ENCODE measurements at regions not wholly inside any gene's neighbourhood (a gene's known extent, or its start where the extent isn't known, plus 50 kb on each side); places are given as distances from the start of the nearest gene placed in this dataset.

DNA sequence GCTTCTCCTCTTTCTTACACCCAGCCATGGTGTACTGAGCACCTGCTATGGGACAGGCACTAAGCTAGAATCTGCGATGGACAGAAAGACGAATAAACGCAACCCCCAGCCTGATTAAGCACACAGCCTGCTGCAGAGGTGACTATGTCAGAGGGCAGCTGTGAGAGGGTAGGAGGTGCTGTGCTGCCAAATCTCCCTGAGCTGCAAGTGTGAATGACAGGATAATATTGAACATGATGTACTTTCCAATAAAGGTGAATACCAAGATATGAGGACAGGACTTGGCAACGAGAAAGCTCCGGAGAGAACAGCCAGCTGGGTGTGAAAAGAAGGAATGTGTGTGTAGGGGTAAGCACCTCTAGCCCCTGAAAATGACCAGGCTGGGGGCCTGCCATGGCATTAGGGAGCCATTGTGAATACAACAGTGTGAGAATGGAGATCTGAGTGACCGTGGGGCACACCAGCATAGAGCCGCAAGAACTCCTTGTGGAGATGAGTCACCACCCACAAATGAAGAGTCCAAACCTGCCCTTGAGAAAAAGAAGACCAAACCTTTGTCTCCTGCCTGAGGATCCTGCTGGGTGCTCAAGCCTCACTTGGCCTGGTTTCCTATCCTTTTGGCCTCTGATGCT, 83.0 kb upstream of the ATF3 start:
- DNase-seq (ENCODE audit: low read depth in 1 of 2, low spot score in 1 of 2), result no peak

DNA sequence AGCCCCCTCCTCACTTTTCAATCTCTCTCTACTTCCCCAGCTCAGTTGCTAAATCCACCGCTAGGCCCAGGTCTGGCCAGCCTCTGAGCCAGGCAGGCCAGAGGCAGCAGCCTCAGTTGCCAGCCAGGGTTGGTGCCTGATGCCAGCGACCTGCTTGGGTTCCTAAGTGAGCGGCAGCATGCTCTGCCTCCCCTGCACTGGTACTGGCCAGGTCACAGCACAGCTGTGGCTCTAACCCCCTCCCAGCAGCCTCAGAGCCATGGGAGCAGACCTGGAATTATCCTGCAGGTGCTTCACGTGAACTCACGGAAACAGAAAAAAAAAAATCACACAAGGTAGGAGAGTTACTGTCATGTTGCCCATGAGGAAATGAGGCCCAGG, 82.5 kb upstream of the ATF3 start:
- no peak for DNase-seq (ENCODE audit: low read depth in 1 of 2, low spot score in 1 of 2)

GRCh38 chr1:212528501-212528900, 80.1 kb upstream of the ATF3 start:
- DNase-seq (ENCODE audit: low read depth in 1 of 2, low spot score in 1 of 2), result no peak

DNA sequence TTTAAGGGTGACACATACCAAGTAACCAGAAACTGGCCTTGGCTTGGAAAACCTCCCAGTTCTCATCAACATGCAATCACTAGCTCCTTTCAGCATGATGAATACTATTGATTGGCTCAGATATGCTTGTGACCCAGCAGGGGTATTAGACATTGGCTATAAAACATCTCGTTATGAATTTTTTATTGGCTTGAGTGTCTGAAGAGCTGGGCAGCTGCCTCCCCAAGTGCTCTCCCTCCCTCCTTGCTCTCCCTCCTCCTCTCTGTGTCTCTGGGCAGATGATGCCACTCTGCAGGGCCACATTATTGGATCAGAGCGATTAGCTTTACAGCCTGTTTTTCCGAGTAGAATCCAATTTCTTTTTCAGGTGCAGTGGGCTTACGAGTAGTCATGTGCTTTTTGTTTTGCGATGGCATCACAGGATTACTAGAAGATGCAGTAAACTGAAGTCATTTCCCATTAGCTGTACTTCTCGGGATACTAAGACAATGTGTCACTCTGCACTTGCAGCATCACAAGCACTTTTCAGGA, 79.3 kb upstream of the ATF3 start:
- DNase-seq (ENCODE audit: low read depth in 1 of 2, low spot score in 1 of 2), result no peak

DNA sequence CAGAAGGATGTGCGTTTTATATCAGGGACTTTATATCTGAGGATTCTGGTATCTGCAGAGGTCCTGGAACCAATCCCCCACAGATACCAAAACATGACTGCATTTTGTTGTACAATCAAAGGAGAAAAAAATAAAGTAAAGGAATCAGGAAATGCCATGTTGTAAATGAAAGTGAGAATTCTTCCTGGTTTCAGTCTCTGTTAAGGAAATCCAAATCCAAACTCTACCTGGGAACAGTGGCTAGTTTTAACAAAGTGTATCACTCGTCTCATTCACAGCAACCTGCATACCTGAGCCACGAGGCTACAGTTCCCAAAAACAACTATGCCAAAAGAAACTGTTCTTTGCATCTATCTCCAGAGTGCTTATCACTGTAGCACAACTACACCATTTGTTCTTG, 77.3 kb upstream of the ATF3 start:
- DNase-seq (ENCODE audit: low read depth in 1 of 2, low spot score in 1 of 2), result no peak

GRCh38 chr1:212531796-212532195, 76.8 kb upstream of the ATF3 start:
- DNase-seq (ENCODE audit: low read depth in 1 of 2, low spot score in 1 of 2), result no peak

- DNase-seq (ENCODE audit: low read depth in 1 of 2, low spot score in 1 of 2), result no peak
Measured at GRCh38 chr1:212532469-212533147, 76.0 kb upstream of the ATF3 start.

GRCh38 chr1:212533148-212533517, 75.4 kb upstream of the ATF3 start:
- DNase-seq (ENCODE audit: low read depth in 1 of 2, low spot score in 1 of 2), result no peak

DNA sequence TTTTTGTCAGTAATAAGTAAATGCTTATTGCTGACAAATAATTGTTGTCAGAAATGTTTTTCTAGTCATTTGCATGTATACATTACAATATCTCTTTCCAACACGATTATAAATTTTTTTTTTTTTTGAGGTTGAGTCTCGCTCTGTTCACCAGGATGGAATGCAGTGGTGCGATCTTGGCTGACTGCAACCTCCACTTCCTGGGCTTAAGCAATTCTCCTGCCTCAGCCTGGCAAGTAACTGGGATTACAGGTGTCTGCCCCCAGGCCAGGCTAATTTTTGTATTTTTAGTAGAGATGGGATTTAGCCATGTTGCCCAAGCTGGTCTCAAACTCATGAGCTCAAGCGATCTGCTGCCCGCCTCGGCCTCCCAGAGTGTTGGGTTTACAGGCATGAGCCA, 72.0 kb upstream of the ATF3 start:
- DNase-seq (ENCODE audit: low read depth in 1 of 2, low spot score in 1 of 2), result no peak

DNA sequence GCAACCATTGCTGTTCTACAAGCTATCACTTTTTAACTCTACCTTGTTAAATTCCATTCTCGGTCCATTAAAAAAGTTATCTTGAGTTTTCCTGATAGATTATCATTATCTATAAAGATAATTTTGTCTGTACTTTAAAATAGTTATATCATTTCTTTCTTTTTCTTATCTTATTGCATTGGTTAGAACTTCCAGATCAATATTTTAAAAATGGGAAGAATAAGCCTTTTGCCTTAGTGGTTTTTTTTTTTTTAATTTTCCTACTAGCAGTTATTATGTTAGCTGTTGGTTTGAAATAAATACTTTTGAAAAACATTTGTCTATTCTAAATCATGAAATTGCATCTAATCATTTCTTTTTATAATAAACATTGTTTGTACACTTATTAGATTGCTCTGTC, 71.0 kb upstream of the ATF3 start:
- no peak for DNase-seq (ENCODE audit: low read depth in 1 of 2, low spot score in 1 of 2)

GRCh38 chr1:212539737-212540430, 68.7 kb upstream of the ATF3 start:
- no peak for DNase-seq (ENCODE audit: low read depth in 1 of 2, low spot score in 1 of 2)

DNA sequence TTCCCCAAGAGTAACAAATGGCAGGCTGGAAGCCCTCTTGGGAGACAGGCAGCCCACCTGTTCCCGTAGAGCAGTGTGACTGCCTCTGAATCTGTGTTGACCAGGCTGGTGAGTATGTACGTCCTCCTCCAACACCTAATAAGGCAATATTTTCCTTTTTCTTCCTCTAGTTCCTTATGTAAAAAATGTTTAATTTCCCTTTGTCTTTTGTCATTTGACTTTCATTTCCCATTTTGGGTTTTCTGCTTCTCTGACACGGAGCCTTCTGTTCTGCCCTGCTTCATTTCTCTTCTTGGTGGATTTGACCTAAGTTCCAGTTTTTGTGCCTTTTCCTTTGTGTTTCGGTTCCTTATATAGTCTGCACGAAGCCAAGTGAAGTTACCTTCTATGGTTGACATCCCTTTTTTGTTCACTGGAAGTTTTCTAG, 65.8 kb upstream of the ATF3 start:
- DNase-seq (ENCODE audit: low read depth in 1 of 2, low spot score in 1 of 2), result no peak

DNA sequence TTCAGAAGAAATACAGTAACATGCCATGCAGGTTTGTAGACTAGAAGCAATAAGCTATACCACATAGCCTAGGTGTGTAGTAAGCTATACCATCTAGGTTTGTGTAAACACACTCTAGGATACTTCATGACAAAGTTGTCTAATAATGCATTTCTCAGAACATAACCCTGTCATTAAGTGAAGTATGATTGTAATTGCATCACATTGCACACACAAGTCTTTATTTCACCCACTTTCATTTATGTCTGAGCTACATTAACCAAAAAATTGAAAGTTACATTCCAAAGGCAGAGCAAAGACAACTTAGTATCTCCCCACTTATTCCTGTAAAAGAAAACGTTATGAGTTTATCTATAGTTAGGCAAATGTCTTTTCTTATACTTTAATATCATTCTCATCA, 64.5 kb upstream of the ATF3 start:
- DNase-seq (ENCODE audit: low read depth in 1 of 2, low spot score in 1 of 2), result no peak

- DNase-seq (ENCODE audit: low read depth in 1 of 2, low spot score in 1 of 2), result no peak
Measured at GRCh38 chr1:212545941-212546635, 62.5 kb upstream of the ATF3 start.

DNA sequence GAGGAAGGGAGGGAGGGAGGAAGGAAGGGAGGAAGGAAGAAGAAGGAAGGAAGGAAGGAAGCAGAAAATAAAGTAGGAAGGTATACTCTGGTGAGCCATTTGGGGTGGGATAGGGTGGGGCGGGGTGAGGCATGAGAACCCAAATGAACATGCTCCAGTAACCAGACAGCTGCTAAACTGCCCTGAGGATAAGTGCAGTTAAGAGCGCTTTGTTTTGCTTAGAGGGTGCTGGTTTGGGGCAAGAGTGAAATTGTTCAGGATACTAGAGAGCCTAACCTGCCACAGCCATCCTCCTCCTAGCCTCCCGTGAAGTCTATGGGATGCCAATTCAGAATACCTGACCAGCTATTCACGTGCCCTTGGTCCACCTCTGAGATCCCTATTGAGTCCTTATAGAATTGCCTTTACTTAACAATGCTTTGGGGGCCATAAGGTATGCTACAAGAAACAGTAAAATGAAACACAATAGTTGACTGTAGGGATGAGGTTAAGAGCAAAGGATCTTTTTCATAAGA, 59.0 kb upstream of the ATF3 start:
- no peak for DNase-seq (ENCODE audit: low read depth in 1 of 2, low spot score in 1 of 2)

- DNase-seq (ENCODE audit: low read depth in 1 of 2, low spot score in 1 of 2), result no peak
Measured at GRCh38 chr1:212551929-212552328, 56.6 kb upstream of the ATF3 start.

GRCh38 chr1:212553676-212554075, 54.9 kb upstream of the ATF3 start:
- no peak for DNase-seq (ENCODE audit: low read depth in 1 of 2, low spot score in 1 of 2)

DNA sequence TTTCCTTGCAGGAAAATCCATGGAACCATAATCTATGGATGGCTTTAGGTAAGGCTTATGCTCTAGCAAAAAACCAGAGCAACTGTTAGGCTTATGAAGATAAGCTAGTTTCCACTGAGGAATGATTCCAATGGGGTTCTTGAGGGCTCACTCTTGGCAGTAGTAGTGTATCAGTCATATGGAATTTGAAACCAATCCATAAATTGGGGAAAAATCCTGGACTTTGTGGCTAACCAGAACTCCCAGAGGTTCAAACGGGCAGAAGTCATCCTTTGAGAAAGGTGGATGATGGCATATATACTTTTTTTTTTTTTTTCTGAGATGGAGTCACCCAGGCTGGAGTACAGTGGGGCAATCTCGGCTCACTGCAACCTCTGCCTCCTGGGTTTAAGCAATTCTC, 54.2 kb upstream of the ATF3 start:
- DNase-seq (ENCODE audit: low read depth in 1 of 2, low spot score in 1 of 2), result no peak

DNA sequence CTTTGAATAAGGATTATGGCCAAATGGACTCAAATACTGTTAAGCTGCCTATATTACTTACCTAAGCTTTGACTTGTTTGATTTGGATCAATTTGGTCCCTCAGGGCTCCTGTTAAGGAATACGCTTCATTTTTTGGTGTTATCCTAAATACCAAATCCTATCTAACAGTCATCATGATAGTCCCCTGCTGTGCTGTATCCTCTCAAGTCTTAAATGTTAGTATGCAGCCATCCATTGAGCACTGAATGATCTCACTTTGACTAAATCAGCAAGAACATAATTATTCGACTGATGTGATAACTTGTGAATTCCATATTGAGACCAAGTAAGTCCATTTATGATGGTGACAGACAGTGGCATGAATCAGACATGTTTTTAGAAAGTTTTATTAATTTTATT, 53.1 kb upstream of the ATF3 start:
- DNase-seq (ENCODE audit: low read depth in 1 of 2, low spot score in 1 of 2), result no peak

DNA sequence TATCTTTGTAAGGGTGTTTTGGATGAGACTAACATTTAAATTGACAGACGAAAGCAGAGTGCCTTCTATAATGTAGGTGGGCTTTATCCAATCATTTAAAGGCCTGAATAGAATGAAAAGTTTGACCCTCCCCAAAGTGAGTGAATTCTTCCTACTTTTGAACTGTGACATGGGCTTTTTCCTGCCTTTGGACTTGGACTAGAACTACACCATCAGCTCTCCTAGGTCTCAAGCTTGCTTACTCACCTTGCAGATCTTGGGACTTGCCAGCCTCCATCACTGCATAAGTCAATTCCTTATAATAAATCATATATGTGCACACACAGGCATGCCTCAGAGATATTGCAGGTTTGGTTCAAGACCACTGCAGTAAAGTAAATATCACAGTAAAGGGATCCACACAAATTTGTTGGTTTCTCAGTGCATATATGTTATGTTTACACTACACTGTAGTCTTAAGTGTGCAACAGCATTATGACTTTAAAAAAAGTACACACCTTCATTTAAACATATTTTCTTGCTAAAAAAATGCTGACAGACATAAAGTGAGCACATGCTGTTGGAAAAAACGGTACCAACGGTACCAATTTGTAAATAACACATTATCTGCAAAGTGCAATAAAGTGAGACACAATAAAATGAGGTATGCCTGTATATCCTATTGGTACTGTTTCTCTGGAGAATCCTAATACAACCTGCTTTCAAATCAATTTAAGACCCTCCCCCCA, 51.6 kb upstream of the ATF3 start:
- DNase-seq (ENCODE audit: low read depth in 1 of 2, low spot score in 1 of 2), result no peak
